ENCODE measurements at regions not wholly inside any gene's neighbourhood (a gene's known extent, or its start where the extent isn't known, plus 50 kb on each side); places are given as distances from the start of the nearest gene placed in this dataset.
A peak's percentile ranks its signal among the peaks of the same experiment; 100 is the strongest.

DNA sequence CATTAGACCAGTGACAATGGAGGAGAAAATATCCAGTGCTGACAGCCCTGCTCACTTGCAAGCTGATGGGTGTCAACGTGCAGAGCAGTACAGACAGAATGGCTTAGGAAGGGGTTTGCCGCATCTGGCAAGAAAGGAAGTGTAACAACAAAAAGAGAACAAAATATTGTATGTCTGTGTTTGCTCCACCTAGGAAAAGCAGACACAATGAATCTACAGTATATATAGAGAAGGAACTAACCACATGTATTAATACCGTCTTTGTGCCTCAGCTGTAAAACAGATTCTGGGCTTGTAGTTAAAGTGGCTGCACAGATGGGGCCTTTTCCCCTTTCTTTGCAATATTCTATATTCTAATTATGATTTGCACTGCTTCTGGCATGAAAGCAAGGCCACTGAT, 281.1 kb upstream of the MEOX2 start:
- ChIA-PET POLR2A (ENCODE audit: low non-redundant PET) (no interaction called here), CTCF (no interaction called here)
- no peaks in the 10 kb centered on the region for H3K27me3 ChIP-seq (replicated peaks; ENCODE audit: insufficient read depth, low read depth, low read length, poor library complexity)
- no peaks in the 10 kb centered on the region for H3K9me3 ChIP-seq (ENCODE audit: low read depth, low read length, poor library complexity, severe bottlenecking)
- TF ChIP-seq, protein P1, sequence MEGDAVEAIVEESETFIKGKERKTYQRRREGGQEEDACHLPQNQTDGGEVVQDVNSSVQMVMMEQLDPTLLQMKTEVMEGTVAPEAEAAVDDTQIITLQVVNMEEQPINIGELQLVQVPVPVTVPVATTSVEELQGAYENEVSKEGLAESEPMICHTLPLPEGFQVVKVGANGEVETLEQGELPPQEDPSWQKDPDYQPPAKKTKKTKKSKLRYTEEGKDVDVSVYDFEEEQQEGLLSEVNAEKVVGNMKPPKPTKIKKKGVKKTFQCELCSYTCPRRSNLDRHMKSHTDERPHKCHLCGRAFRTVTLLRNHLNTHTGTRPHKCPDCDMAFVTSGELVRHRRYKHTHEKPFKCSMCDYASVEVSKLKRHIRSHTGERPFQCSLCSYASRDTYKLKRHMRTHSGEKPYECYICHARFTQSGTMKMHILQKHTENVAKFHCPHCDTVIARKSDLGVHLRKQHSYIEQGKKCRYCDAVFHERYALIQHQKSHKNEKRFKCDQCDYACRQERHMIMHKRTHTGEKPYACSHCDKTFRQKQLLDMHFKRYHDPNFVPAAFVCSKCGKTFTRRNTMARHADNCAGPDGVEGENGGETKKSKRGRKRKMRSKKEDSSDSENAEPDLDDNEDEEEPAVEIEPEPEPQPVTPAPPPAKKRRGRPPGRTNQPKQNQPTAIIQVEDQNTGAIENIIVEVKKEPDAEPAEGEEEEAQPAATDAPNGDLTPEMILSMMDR (conservative IDR thresholded peaks at IDR 0.05; ENCODE audit: low read depth, low read length): no peak
- TF ChIP-seq EZH2 (IDR thresholded peaks at IDR 0.05; ENCODE audit: borderline replicate concordance, low read depth, low read length, poor library complexity, severe bottlenecking): no peak
- no peaks in the 10 kb centered on the region for H3K36me3 ChIP-seq (ENCODE audit: insufficient read depth, low read length, poor library complexity, severe bottlenecking)
- H3K4me3 ChIP-seq (ENCODE audit: low read depth, low read length, poor library complexity, severe bottlenecking): no peak overlapping the region
- no peak overlapping the region for H3K27ac ChIP-seq (ENCODE audit: low read depth, low read length, poor library complexity, severe bottlenecking)
- no TSS peak for BruUV-seq (replicated peaks)
- H3K4me1 ChIP-seq (ENCODE audit: insufficient read depth, low read length, poor library complexity, severe bottlenecking): no peaks in the 10 kb centered on the region
- intact Hi-C loops (cut with micrococcal nuclease; ENCODE audit: unreplicated experiment): loop anchor here (10.0 kb wide), 1 partner anchor 57 kb away; no protein-coding TSS in a partner anchor
- DNase-seq (ENCODE audit: low spot score): no peak

DNA sequence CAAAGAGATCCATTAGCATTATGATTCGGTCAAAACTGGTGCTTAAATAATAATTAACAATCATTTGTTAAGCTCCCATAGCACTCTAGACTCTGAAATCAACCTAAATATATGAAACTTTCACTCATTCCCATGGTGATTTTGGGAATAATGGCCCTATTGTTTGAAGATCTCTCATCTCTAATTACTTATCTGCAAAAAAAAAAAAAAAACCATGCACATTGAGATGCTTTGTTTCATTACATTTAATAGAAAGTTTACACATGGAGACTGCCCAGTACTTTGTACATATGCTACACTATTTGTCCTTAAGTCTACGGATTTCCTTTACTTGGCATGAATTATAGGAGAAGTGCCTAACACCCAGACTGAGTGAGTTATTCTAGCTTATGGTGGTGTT, 280.6 kb upstream of the MEOX2 start:
- no peaks in the 10 kb centered on the region for H3K4me1 ChIP-seq (ENCODE audit: insufficient read depth, low read length, poor library complexity, severe bottlenecking)
- DNase-seq (ENCODE audit: low spot score): no peak
- ChIA-PET CTCF (no interaction called here), POLR2A (ENCODE audit: low non-redundant PET) (no interaction called here)
- BruUV-seq (replicated peaks): no TSS peak
- no peaks in the 10 kb centered on the region for H3K27me3 ChIP-seq (replicated peaks; ENCODE audit: insufficient read depth, low read depth, low read length, poor library complexity)
- intact Hi-C loops (cut with micrococcal nuclease; ENCODE audit: unreplicated experiment): loop anchor here (10.0 kb wide), 1 partner anchor 58 kb away; no protein-coding TSS in a partner anchor
- H3K36me3 ChIP-seq (ENCODE audit: insufficient read depth, low read length, poor library complexity, severe bottlenecking): no peaks in the 10 kb centered on the region
- no peaks in the 10 kb centered on the region for H3K9me3 ChIP-seq (ENCODE audit: low read depth, low read length, poor library complexity, severe bottlenecking)
- no peak overlapping the region for H3K27ac ChIP-seq (ENCODE audit: low read depth, low read length, poor library complexity, severe bottlenecking)
- no peak overlapping the region for H3K4me3 ChIP-seq (ENCODE audit: low read depth, low read length, poor library complexity, severe bottlenecking)
- TF ChIP-seq EZH2 (IDR thresholded peaks at IDR 0.05; ENCODE audit: borderline replicate concordance, low read depth, low read length, poor library complexity, severe bottlenecking): no peak
- TF ChIP-seq, protein P1 (conservative IDR thresholded peaks at IDR 0.05; ENCODE audit: low read depth, low read length): no peak

DNA sequence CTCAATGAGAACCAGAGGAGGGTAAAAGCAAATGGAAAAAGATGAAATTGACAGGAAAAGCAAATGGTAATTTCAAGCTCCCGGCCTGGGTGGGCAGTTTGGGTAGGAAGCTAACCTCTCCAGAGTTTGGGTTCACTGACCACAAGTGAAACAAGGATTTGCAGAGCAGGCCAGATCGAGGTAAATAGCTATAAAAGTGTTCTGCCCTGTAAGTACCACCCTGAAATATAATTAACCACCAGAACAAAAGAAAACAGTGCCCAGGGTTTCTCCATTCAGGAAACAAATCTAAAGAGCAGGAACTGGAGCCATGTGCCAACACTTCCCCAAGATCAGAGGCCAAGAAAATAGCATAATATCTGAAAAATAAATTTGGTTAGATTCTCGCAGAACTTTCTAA, 276.7 kb upstream of the MEOX2 start:
- peak; percentile 8 for DNase-seq (ENCODE audit: low spot score)
- H3K27me3 ChIP-seq (replicated peaks; ENCODE audit: insufficient read depth, low read depth, low read length, poor library complexity): no peaks in the 10 kb centered on the region
- TF ChIP-seq, protein P1 (conservative IDR thresholded peaks at IDR 0.05; ENCODE audit: low read depth, low read length): no peak
- no peak for TF ChIP-seq EZH2 (IDR thresholded peaks at IDR 0.05; ENCODE audit: borderline replicate concordance, low read depth, low read length, poor library complexity, severe bottlenecking)
- H3K9me3 ChIP-seq (ENCODE audit: low read depth, low read length, poor library complexity, severe bottlenecking): no peaks in the 10 kb centered on the region
- H3K4me3 ChIP-seq (ENCODE audit: low read depth, low read length, poor library complexity, severe bottlenecking): no peak overlapping the region
- POLR2A ChIA-PET (ENCODE audit: low non-redundant PET): no interaction called here
- H3K36me3 ChIP-seq (ENCODE audit: insufficient read depth, low read length, poor library complexity, severe bottlenecking): no peaks in the 10 kb centered on the region
- H3K4me1 ChIP-seq (ENCODE audit: insufficient read depth, low read length, poor library complexity, severe bottlenecking): no peaks in the 10 kb centered on the region
- intact Hi-C loops (cut with micrococcal nuclease; ENCODE audit: unreplicated experiment): loop anchor here (10.0 kb wide), 1 partner anchor 62 kb away; no protein-coding TSS in a partner anchor
- CTCF ChIA-PET: no interaction called here
- BruUV-seq (replicated peaks): no TSS peak
- no peak overlapping the region for H3K27ac ChIP-seq (ENCODE audit: low read depth, low read length, poor library complexity, severe bottlenecking)

All from A673 (cell line).